ENCODE measurements at regions not wholly inside any gene's neighbourhood (a gene's known extent, or its start where the extent isn't known, plus 50 kb on each side); places are given as distances from the start of the nearest gene placed in this dataset.

- no peak for TF ChIP-seq ZNF362 (tag by site-specific recombination; IDR thresholded peaks at IDR 0.05)
- TF ChIP-seq BCL11A (tag by site-specific recombination; IDR thresholded peaks at IDR 0.05; ENCODE audit: low read depth) = no peak
- TF ChIP-seq ZNF548 (tag by site-specific recombination; IDR thresholded peaks at IDR 0.05) = no peak
- TF ChIP-seq KLF1 (tag by site-specific recombination; IDR thresholded peaks at IDR 0.05) = no peak
- no peak for TF ChIP-seq ZBTB17 (tag by site-specific recombination; IDR thresholded peaks at IDR 0.05)
- TF ChIP-seq SCRT1 (tag by site-specific recombination; IDR thresholded peaks at IDR 0.05; ENCODE audit: borderline replicate concordance) = no peak
- TF ChIP-seq PBX3 (CRISPR knock-in tag; IDR thresholded peaks at IDR 0.05) = no peak
- TF ChIP-seq ZNF488 (tag by site-specific recombination; IDR thresholded peaks at IDR 0.05) = no peak
Measured at GRCh38 chr6:105568751-105569150, 165.9 kb upstream of the PREP start (continued).

GRCh38 chr6:105568142-105568541 is 165.3 kb upstream of the PREP start:
- ChIA-PET POLR2A (no interaction called here), CTCF (interaction anchor here (0.7 kb wide), 1 partner anchor 143 kb away, joined by 3 read pairs; no protein-coding TSS in a partner anchor)
- no peak overlapping the region for H3K27ac ChIP-seq (ENCODE audit: extremely low read depth, low read depth, low read length)
- no peaks in the 10 kb centered on the region for H3K4me1 ChIP-seq (ENCODE audit: control insufficient read depth, insufficient read depth, low read length)
- TF ChIP-seq BCL11B (tag by site-specific recombination; IDR thresholded peaks at IDR 0.05; ENCODE audit: low read depth) = no peak
- TF ChIP-seq ZNF639 (tag by site-specific recombination; IDR thresholded peaks at IDR 0.05) = no peak
- no peak for TF ChIP-seq TRIM28 (IDR thresholded peaks at IDR 0.05; ENCODE audit: borderline replicate concordance, low read length)
- no peak for TF ChIP-seq ZNF692 (tag by site-specific recombination; IDR thresholded peaks at IDR 0.05)
- H3K36me3 ChIP-seq (ENCODE audit: control insufficient read depth in 2 of 2, insufficient read depth in 1 of 2, low read length in 2 of 2) = no peaks in the 10 kb centered on the region
- H3K9me3 ChIP-seq (ENCODE audit: control insufficient read depth, insufficient read depth, low read depth, low read length) = no peaks in the 10 kb centered on the region
- no peak overlapping the region for H3K4me3 ChIP-seq (ENCODE audit: low read depth, low read length)

- Histone ChIP-seq H3K4me3 (ENCODE audit: low read depth, low read length) (no peak overlapping the region), H3K36me3 (ENCODE audit: control insufficient read depth in 2 of 2, insufficient read depth in 1 of 2, low read length in 2 of 2) (no peaks in the 10 kb centered on the region), H3K4me1 (ENCODE audit: control insufficient read depth, insufficient read depth, low read length) (no peaks in the 10 kb centered on the region), H3K27ac (ENCODE audit: extremely low read depth, low read depth, low read length) (no peak overlapping the region), H3K9me3 (ENCODE audit: control insufficient read depth, insufficient read depth, low read depth, low read length) (no peaks in the 10 kb centered on the region)
- ChIA-PET POLR2A (no interaction called here), CTCF (interaction anchor here (0.5 kb wide), 1 partner anchor 44 kb away, joined by 4 read pairs; no protein-coding TSS in a partner anchor)
- TF ChIP-seq ZNF394 (tag by site-specific recombination; IDR thresholded peaks at IDR 0.05; ENCODE audit: borderline replicate concordance) = no peak
- no peak for TF ChIP-seq ZNF10 (tag by site-specific recombination; IDR thresholded peaks at IDR 0.05)
- no peak for TF ChIP-seq ZNF239 (tag by site-specific recombination; IDR thresholded peaks at IDR 0.05)
- no peak for TF ChIP-seq ZNF324 (tag by site-specific recombination; IDR thresholded peaks at IDR 0.05)
- TF ChIP-seq ZBTB8A (tag by site-specific recombination; IDR thresholded peaks at IDR 0.05) = no peak
- no peak for TF ChIP-seq ZEB2 (tag by site-specific recombination; IDR thresholded peaks at IDR 0.05)
- no peak for TF ChIP-seq ZNF518A (tag by site-specific recombination; conservative IDR thresholded peaks at IDR 0.05; ENCODE audit: low read depth)
- no peak for TF ChIP-seq ZNF398 (tag by site-specific recombination; IDR thresholded peaks at IDR 0.05)
- no peak for TF ChIP-seq ZBTB48 (tag by site-specific recombination; IDR thresholded peaks at IDR 0.05)
Measured at GRCh38 chr6:105567140-105567539, 164.3 kb upstream of the PREP start.
